HG02588 (cell line): ENCODE measurements at regions not wholly inside any gene's neighbourhood (a gene's known extent, or its start where the extent isn't known, plus 50 kb on each side); places are given as distances from the start of the nearest gene placed in this dataset.
"Not testable (repeated sequence)": the region's sequence is repeated elsewhere in the genome, so short reads cannot be mapped to it uniquely, and the experiment has no call there.

ENCODE experiments used
- ATAC-seq: cut with Tn5 transposase; IDR thresholded peaks from one replicate; pipeline ENCODE4 v1.9.1; 2021; ENCODE audit warnings: mild to moderate bottlenecking, moderate library complexity; ENCODE audit not compliant: unreplicated experiment

DNA sequence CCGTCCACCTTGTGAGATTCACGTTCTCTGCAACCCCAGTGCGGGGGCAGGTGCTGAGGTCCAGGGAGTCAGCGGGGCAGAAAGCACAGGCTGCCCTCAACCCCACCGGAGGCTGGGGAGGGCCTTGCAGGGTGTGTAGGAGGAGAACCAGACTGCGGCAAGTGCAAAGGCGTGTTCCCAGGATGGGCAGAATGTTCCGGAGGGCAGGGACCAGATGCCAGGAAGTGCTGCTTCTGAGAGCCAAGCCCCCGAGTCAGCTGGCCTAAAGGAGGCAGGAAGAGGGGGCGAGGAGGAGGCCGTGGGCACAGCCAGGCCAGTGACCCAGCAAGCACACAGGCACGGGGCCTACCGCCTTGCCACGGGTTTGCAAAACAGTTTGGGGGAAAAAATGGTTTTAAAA lies 193.8 kb upstream of the AJAP1 start:
- no peak for ATAC-seq

DNA sequence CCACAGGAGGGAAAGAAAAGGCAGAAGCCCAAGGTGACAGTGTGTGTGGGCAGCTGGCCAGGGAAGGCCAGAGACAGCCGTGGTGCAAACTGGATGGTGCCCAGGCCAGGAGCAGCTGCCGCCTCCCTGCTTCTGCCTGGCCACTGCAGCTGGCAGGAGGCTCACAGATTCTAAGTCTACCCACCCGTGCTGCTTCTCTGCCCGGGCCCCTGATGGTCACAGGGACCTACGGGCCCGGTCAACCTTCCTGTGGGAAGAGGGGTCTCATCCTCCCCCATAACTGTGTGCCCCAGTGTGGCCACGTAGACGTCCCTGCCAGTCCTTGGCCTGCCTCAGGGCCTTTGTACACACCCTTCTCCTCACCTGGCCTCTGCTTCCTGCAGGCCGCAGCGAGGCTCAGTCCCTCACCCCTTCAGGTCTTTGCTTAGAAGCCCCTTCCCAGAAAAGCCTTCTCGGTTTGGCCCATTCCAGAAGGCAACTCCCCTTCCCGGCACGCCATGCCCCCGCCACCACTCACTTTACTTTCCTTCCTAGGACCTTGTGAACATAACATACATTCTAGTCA lies 192.6 kb upstream of the AJAP1 start:
- no peak for ATAC-seq

DNA sequence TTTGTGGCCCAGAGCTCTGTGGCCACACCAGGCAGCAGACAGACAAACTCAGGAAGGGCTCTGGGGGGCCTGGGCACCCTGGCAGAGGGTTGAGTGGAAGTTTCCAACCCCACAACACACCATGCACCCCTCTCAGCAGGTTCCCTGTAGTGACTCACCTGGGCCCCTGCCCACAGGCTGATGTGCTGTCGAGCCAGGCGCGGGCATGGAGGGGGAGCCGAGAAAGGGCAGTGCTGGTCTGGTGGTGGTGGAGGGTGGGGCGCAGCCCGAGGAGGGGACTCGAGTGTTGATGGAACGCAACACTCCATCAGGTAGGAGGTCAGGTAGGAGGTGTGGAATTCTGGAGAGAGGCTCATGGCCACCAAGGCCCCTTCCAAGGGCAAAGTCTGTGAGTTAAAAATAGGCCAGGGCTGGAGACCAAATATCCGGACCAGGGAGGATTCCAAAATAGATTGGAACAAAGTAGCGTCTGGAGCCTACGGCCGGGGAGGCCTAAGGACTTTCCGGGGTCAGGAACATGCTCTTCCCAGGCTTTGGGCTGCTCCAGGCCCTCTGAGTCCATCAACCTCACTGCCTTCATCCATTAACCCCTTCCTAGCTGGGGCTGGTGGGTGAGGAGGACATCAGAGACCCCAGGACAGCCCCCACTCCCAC lies 191.5 kb upstream of the AJAP1 start:
- no peak for ATAC-seq

DNA sequence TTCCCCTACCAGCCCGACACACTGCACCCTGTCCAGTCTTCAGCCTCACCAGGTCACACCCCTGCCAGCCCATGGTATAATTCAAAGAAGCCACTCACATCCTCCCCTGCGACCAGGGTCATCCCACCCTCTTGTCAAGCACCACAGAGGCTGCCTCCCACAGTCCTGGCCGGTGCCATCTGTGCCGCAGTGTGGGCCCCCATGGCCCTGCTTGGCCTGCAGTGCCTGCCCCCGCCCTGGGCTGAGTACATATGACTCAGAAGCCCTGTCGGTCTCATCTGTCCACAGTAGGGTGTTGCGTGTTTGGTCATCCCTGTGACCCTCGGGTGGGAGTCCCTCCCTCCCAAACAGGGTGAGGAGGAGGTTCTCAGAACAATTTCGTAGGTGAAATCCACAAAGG lies 190.8 kb upstream of the AJAP1 start:
- no peak for ATAC-seq

DNA sequence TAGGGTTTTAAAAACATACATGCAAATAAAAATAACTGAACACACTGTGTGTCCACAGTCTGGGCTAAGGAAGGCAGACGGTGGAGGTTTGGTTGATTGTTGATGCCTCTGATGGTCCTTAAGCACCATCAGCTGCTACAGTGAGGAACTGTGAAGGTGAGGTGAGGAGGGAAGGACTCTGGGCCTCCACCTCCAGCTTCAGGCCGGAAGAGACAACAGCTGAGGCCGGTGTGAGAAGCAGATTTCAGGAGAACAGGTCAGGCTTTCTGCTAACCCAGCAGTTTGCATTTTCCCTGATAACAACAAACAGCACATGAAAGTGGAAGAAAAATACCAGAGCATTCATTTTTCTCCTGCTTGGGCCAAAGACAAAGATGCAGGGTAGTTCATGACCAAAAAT lies 189.9 kb upstream of the AJAP1 start:
- ATAC-seq, result no peak

DNA sequence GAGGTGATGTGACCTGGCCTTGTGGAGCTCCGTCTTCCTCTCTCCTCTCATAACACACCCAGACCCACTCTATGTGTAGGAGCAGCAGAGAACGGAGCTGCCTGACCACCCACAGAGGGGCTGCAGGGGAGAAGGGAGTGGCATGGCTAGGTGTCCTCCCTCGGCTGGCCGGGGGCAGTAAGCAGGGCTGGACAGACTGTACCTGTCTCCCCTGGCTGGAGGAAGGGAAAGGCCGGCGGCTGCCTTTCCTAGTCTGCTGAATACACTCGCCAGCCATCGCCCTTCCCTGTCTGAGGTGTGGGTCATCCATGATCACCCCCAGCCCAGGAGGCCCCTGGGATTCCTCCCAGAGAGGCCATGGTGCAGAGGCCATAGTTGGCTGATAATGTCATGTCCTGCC lies 187.2 kb upstream of the AJAP1 start:
- no peak for ATAC-seq

DNA sequence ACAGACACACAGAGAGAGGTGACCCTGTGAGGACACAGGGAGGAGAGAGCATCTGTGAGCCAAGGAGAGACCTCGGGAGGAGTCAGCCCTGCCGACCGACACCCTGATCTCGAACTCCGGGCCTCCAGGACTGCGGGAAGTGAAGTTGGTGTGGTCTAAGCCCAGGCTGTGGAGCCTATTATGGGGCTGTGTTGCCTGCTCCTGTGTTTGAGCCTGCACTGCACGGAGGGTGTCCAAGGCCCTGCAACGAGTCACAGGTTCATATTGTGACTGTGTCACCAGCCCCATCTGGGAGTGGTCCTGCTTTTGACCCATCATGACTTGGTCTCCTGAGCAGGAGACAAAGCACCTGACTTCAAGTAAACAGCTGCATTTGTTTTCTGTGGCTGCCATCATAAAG lies 186.0 kb upstream of the AJAP1 start:
- no peak for ATAC-seq

DNA sequence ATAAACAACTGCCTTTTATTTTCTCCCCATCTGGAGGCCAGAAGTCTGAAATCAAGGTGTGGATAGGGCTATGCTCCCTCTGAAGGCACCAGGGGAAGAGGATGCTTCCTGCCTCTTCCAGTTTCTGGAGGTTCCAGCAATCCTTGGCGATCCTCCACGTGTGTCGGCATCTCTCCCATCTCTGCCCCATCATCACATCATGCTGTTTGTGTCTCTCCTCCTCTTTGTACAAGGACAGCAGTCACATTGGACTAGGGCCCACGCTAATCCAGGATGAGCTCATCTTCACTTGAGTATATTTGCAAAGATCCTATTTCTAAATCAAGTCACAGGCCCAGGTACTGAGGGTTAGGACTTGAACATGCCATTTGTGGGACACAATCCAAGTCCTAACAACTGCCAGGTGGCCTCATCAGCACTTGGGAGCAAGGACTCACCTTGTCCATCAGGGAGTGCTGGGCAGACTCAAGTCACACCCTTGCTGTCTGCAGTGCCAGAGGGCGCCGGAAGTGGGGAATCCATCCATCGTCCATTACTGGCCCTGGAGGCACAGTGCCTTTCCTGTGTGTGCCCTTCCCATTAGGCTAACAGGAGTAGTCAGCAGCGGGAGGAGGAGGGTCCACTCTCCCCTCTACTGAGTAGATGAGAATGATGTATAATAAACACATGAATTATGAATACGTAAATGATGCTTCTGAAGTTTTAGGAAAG lies 185.4 kb upstream of the AJAP1 start:
- ATAC-seq, result no peak

DNA sequence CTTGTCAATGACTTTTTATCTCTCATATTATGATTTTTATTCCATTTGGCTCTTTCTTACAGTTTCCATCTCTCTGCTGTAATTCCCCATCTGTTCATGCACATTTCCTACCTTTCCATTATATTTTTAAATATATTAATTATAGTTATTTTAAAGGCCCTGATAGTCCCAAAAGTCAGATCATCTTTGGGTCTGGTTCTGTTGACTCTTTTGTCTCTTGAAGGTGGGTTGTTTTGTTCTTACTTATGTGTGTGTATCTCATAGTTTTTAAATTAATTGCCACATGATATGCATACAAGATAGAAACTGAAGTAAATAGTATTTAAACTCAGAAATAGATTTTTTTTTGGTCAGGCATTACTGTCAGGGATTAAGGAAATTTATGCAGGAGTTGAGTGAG lies 178.0 kb upstream of the AJAP1 start:
- no peak for ATAC-seq

DNA sequence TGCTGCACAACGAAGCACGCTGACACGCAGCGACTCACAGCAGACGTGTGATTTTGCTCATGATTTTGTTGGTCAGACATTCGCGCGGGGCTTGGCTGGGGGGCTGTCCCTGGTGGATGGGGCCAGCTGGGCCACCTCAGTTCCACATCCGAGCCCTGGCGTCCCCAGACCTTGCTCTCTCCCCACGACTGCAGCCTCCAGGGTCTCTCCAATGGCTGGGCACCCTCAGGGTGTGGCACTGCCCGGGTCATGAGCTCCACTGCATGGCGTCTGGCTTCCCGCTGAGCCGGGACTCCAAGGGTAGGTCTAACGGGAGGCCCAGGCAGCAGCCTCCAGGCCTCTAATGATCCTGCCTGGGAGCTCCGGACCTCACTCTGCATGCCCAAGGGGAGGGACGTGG lies 173.0 kb upstream of the AJAP1 start:
- no peak for ATAC-seq

DNA sequence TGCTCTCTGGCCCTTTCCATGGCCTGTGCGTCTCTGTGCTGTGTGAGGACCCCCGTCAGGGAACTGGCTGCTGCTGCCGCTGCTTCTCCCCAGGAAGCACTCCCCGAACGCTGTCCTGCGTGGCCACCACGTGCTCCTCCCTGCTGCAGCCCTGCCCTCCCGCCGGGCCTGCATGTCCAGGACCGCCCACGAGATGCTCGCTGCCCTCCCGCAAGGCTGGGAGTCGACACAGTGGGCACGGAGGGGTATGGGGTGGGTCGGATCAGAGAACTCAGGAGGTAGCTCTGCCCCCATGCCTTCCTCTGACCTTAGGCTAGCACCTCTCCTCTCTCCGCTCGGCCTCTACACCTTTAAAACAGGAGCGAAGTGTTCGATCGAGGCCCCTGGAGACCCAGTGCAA lies 171.9 kb upstream of the AJAP1 start:
- no peak for ATAC-seq

DNA sequence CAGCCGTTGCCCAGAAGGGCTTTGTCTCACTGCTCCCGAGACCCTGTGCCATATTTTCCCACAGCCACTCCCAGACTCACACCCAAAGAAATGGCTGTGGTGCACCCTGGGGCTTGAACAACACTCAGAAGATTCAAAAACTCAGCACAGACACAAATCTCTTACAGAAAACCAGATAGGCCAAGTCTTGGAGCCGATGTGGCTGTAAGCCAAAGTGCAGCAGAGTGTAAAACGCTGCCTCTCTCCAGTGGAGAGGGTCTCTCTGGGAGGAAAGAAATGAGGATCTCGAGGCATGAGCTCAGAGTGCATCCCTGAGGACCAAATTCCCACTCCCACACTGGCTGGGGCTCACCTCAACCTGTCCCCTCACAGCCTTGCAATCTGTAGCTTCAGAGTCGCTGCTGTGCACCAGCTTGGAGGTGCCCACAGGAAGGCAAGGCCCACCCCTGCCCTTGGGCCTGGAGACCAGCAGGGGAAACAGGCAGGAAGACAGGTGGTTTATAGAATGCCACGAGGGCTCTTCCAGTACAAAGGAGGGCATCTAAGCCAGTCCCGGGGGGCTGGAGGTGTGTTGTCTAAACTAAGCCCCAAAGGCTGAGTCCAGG lies 171.3 kb upstream of the AJAP1 start:
- ATAC-seq, result no peak

DNA sequence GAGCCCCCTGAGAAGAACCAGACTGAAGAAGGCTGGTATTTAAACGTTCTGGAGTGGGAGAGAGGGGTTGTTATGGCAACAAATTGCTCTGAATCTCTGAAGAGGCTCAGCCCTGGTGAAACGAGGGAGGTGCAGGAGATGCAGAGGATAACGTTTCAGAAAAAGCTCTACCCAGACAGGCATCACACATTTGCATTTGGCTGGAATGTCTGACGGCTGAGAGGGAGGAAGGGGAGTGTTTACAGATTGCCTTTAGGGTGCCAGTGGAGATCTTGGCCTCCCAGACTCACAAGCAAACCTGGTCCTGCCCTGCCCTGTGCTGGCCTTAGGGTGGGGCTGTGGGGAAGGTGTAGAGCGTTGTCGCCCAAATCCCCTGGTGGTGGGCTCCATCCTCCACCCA lies 169.0 kb upstream of the AJAP1 start:
- no peak for ATAC-seq

DNA sequence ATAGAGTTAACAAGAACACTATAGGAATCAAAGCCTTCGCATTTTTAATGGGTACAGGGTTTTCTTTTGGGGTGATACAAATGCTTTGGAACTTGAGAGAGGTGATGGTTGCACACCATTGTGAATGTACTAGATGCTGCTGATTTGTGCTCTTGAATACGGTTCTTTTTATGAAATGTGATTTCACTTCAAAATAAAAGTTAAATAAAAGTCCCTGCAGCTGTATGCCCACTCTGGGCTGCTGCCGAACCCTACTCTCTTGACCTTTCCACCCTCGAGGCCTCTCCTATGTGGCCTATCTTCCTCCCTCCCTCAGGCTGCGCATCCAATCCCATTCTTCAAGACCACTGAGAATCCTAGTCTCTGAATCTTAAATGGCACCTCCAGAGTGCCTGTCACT lies 168.5 kb upstream of the AJAP1 start:
- no peak for ATAC-seq

DNA sequence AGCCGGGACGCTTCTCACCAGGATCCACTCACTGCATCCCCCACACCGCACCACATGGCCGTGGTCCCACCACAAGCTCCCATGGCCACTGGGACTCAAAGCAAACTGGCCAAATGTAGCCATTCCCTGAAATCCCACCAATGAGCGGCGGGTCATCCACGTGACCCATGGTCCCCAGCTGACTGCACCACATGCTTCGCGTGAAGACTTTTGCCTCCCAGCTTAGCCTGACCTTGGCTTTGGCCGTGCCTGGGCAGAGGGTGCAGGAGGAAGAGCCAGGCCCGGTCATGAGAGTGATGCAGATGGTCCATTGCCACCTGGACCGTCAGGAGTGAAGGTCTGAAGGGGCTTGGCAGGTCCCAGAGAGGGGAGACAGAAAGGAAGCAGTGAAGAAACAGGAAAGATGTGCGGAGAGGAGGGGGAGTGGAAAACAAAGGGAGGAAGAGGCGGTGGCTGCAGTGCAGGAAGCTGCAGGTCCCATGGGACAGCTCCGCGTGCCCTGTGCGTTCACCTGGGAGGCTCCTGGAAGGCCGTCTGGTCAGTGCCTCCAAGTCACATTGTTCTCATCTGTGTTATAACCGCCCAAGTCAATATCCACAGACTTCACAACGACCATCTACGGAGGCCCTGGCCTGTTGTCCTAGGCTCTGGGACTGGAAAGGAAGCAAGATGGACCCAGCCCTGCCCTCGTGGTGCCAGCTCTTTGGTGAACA lies 167.8 kb upstream of the AJAP1 start:
- no peak for ATAC-seq

DNA sequence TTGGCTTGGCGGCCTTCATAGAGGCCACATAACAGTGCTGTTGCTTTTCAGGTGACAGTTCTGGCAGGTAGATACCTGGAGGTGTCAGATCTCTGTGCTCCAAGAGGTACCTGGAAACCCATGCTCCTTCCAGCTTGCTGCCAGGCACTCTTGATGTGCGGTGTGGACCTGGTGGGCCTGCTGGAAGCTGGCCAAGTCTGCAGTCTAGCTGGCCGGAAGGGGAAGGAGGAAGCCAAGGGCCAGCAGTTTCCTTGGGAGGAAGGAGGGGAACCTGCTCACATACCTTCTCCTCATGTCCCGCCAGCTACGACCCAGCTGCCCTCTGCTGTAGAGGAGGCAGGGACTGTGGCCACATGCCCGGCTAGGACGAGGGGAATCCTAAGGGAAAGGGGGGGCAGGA lies 166.4 kb upstream of the AJAP1 start:
- no peak for ATAC-seq

DNA sequence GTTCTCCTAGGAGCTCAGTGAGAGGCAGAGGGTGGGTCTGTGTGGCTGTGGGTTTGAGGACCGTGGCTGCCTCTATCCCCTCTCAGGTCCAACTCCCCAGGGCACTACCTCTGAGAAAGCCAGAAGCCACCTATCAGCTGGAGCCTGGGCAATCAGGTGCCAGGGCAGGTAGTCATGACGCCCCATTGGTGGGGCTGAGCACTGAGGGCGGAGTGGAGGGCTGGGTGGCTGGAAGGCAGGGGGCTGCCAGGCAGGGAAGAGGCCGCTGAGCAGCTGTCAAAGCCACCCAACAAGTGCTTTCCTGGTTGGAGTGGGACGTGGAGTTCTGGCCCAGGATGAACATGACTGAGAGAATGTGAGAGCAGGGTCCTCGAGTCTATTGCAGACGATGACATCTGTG lies 164.9 kb upstream of the AJAP1 start:
- ATAC-seq, result no peak

DNA sequence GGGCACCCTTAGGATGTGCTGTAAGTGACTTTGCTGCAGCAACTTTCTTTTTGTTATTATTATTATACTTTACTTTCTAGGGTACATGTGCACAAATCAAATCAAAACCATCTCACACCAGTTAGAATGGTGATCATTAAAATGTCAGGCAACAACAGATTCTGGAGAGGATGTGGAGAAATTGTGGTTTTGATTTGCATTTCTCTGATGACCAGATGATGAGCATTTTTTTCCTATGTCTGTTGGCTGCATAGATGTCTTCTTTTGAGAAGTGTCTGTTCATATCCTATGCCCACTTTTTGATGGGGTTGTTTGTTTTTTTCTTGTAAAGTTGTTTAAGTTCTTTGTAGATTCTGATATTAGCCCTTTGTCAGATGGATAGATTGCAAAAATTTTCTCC lies 164.4 kb upstream of the AJAP1 start:
- not testable (repeated sequence) for ATAC-seq

DNA sequence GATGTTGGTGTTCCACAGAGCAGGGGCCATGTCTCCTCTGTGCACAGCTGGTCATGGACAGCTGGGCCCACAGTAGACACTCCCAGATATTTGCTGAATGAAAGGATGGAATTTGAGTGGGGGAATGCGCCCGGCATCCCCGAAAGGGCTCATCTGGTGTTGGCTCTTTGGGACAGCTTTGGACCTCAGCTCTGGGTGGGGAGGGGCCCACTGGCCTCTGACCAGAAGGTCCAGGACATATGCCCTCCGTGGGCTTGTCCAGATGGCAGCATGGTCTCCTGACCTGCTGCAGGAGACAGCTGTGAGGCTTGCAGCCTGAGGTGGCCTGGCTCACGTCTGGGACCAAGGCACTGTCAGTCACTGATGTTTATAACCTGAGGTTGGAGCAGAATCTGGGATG lies 160.4 kb upstream of the AJAP1 start:
- no peak for ATAC-seq

DNA sequence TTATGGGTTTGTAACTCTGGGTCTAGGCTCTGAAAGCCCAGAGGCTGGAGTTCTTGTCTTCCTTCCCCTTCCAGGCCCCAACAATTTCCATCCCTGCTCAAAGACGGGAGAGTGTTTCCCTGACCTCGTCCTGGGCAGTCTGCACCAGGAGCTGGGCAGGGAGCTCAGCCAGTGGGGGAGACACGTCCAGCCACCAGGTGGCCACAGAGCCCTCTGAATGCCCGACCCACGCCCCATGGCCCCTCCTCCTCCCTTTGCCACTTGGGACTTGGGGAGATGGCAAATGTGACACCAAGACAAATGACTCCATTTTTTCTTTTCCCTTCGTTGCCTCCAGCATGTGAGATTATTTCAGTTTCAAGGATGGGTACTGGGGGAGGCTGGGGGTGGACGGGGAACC lies 159.9 kb upstream of the AJAP1 start:
- ATAC-seq, result no peak

DNA sequence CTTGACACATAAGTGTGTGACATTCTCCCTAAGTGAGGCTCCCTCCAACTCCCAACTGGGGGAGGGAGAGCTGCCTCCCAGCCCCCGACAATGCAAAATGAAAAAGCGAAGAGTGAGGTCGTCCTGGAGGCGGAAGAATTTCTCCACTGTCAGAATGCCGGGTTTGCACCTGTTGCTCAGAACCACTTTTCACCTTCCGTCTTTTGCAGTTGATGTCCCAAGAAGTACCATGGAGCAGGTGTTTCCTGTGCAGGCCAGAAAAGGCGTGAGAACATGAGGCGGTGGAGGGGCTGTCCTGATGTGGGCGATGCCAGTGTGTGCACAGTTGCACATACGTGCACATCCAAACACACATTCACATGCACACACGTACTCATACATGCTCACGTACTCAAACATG lies 158.6 kb upstream of the AJAP1 start:
- no peak for ATAC-seq

DNA sequence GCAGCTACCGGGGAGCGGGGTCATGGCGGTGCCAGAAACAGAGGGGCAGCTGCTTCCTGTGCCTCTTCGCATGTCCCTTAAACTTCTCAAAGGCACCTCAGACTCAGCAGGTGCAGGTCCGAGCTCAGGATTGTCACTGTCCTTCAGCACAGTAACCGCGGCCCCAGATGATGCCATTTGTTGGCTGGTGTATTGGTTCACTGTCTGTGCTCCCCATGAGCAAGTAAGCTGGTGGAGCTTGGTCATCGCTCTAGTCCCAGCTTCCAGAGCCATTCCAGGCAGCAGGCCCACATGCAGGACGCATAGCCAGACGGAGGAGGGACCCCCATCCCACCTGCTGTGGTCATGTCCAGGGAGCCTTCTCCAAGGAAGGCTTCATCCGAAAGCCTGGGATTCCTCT lies 154.0 kb upstream of the AJAP1 start:
- ATAC-seq, result no peak
